ENCODE measurements at regions not wholly inside any gene's neighbourhood (a gene's known extent, or its start where the extent isn't known, plus 50 kb on each side); places are given as distances from the start of the nearest gene placed in this dataset.

DNA sequence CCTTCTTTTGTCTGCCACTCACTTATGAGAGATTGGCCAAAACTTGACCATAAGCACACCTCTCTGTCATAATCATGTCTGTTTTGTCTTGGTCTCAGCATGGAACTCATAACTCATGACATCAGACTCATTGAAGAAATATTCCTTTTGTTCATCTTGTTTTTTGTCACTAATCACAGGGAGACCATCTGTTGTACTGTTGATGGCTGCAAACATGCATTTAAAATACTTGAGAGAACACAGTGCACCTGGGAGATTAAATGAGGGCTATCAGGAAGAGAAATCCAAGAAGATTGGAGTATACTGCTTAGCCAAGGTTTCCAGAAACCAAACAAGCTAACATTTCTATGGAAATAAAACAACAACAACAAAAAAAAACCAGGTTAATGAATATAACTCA lies 689.7 kb downstream of the EPM2A start:
- TF ChIP-seq, protein P1, sequence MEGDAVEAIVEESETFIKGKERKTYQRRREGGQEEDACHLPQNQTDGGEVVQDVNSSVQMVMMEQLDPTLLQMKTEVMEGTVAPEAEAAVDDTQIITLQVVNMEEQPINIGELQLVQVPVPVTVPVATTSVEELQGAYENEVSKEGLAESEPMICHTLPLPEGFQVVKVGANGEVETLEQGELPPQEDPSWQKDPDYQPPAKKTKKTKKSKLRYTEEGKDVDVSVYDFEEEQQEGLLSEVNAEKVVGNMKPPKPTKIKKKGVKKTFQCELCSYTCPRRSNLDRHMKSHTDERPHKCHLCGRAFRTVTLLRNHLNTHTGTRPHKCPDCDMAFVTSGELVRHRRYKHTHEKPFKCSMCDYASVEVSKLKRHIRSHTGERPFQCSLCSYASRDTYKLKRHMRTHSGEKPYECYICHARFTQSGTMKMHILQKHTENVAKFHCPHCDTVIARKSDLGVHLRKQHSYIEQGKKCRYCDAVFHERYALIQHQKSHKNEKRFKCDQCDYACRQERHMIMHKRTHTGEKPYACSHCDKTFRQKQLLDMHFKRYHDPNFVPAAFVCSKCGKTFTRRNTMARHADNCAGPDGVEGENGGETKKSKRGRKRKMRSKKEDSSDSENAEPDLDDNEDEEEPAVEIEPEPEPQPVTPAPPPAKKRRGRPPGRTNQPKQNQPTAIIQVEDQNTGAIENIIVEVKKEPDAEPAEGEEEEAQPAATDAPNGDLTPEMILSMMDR (conservative IDR thresholded peaks at IDR 0.05): no peak
- no peak overlapping the region for H3K27ac ChIP-seq

DNA sequence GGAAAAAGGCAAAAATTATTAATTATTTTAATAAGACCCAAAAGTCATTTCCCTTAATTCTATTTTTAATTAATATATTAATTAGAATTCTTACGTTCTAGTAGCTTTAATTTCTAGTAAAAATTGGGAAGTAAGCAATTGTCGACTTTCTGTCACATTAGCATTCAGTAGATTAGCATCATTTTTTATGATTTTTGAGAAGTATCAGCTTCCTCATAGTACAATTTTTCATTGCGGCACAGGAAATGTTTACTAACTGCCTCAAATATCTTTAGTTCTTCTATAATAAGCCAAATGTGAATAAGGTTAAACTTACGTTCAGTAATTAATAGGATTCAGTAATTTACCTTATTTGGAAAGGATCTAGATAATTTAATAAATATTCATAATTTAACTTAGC lies 687.4 kb downstream of the EPM2A start:
- no peak overlapping the region for H3K27ac ChIP-seq
- TF ChIP-seq, protein P1 (conservative IDR thresholded peaks at IDR 0.05): no peak

DNA sequence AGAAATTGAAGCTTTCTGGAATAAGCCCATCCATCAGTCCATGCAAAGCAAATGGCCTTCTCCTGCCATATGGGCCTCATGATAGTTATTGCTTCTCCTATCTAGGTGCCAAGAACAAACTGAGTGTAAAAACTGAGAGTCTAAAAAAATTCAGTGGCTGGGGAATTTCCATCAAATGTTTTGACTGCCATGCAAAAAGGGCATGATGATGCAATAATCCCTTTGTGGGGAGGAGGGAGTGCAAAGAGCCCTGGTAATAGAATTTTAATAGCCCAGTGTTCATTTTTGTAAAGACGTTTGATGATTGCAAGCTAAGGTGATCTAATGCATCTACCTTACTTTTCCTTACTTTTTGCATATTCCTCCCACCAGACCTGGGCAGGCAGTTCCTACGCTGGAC lies 683.7 kb downstream of the EPM2A start:
- no peak overlapping the region for H3K27ac ChIP-seq
- TF ChIP-seq, protein P1 (conservative IDR thresholded peaks at IDR 0.05): no peak

DNA sequence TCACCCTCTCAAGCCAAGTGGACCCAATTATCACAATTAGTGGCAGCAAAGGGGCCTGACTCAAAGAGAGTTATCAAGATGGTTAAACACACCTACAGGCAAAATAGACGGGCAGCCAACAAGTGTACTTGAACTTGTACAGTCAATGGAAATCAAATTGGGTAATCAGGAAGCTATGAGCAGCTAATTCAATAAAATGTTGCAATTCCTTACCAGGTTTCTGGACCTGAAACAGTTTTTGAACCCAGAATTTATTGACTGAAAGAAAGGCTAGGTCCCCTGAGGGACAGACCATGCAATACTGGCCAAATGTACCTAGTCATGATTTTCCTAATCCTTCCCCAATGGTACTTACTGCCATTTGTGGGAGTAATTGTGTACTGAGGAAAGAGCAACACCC lies 679.8 kb downstream of the EPM2A start:
- H3K27ac ChIP-seq: no peak overlapping the region
- TF ChIP-seq, protein P1 (conservative IDR thresholded peaks at IDR 0.05): no peak

DNA sequence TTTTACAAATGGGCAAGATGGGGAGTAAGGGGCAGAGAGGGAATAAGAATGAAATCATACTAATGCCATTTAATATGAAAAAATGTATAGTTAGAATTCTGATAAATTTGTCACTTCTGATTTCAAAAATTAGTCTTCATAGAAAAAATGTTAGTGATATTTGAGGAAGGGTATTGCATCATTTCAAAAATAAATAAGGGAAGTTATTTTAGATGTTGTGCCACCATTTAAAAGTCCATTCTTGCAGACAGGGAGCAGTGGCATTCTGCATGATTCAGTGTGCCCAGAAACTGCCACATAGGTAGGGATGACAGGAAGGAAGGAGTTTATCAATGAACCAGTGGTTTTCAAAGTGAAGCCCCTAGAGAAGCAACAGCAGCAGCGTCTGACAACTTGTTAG lies 674.6 kb downstream of the EPM2A start:
- TF ChIP-seq, protein P1 (conservative IDR thresholded peaks at IDR 0.05): no peak
- H3K27ac ChIP-seq: no peak overlapping the region

DNA sequence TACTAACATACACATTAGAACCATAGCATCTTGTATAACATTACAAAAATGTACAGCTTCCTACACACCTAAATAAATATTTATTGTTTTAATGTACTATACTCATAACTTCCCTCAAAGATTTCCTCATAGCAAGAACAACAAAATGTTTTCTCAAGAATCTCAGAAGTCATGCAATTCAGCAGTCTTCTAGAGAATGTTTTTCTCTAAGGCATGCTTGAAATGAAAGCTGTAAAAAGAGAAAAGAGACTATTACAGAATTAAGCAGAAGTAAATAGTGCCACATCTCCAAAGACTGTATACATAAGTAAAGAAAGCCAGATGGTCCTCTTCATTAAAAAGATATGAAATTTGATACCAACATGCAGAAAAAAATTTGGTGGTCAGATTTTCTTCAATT lies 672.2 kb downstream of the EPM2A start:
- H3K27ac ChIP-seq: no peak overlapping the region
- TF ChIP-seq, protein P1 (conservative IDR thresholded peaks at IDR 0.05): no peak

DNA sequence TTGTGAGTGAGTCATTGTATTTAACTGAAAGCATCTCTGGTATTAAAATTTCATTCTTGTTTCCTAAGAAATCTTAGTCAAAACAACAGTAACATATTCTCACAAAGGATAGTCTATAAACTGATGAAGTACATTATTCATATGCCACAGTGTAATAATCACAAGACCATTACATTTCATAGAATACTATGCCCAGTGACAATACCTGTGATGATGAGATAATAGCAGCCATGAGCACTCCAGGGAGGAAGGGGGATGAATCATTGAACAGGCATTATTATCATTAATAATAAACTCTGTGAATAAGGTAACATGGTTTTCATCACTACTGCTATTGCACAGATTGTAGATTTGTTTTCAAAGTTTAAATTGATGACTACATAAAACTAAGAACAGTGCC lies 667.9 kb downstream of the EPM2A start:
- no peak overlapping the region for H3K27ac ChIP-seq
- TF ChIP-seq, protein P1 (conservative IDR thresholded peaks at IDR 0.05): no peak

DNA sequence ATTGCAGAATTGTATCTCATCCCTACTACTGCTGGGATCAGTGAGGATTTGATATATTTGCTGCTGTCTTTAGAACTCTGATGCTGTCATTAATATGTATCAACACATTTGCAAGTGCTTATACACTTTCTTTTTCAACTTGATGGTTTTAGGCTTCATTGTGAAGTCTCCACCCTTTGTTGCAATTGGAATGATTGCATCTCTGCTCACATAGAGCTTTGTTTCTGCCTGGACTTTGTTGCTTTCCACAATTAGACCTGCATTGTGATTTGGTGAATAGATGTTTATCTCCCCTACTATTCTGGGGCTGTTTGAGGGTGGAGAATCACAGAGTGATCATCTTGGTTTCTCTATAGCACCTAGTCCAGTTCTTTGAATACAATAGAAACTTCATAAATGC lies 666.7 kb downstream of the EPM2A start:
- H3K27ac ChIP-seq: no peak overlapping the region
- TF ChIP-seq, protein P1 (conservative IDR thresholded peaks at IDR 0.05): no peak

All from VCaP (cell line).